HepG2 (cell line): ENCODE measurements at regions not wholly inside any gene's neighbourhood (a gene's known extent, or its start where the extent isn't known, plus 50 kb on each side); places are given as distances from the start of the nearest gene placed in this dataset.

Experiments
- ATAC-seq: fragments of 200-7000 bp; cut with Tn5 transposase; 3 replicates; pipeline ENCODE4 v1.9.1; 2020; ENCODE audit warnings: mild to moderate bottlenecking, moderate library complexity
- BruUV-seq: library from RNA; stranded (reverse); fragments of 400-500 nt; replicated peaks from 2 replicates; lab custom pipeline; 2021; lab: Mats Ljungman, UMichigan
- CTCF ChIA-PET: fragments of 300-600 bp; formaldehyde crosslinking; extraction: SDS; loops from one replicate; lab custom pipeline; 2021; ENCODE audit warnings: low total read pairs, inconsistent platforms, low intra/inter-chr PET ratio; lab: Yijun Ruan, JAX
- POLR2A ChIA-PET: fragments of 350-600 bp; sonication (Branson Sonifier 250); formaldehyde crosslinking; loops from one replicate; lab custom pipeline; 2020; ENCODE audit warnings: antibody characterized with exemption, inconsistent platforms; lab: Yijun Ruan, JAX
- DNase-seq: peaks from one replicate; pipeline ENCODE4 v3.0.0-alpha.2; 2015; ENCODE audit warnings: low spot score
- FAIRE-seq: peaks from 3 replicates; lab custom pipeline; 2011; peaks lifted over from hg19 to GRCh38; lab: Jason Lieb, UNC
- H2AFZ ChIP-seq: one replicate; pipeline ENCODE4 v1.6.1; 2011; ENCODE audit warnings: low read length, inconsistent platforms
- H3K27ac ChIP-seq: fragments of 300-600 bp; 3 replicates; pipeline ENCODE4 v1.8.0; 2011; ENCODE audit warnings: mixed run types, mild to moderate bottlenecking, mixed read lengths, low read length, inconsistent platforms; ENCODE audit not compliant: insufficient read depth; ENCODE audit errors: extremely low read length
- H3K27me3 ChIP-seq, 2 experiments: fragments of 200-600 bp in 1 of 2; 2 replicates in 1 of 2; 3 replicates in 1 of 2; pipeline versions ENCODE4 v1.6.0 to v1.8.0; 2011; ENCODE audit warnings: low read length in 2 of 2, mild to moderate bottlenecking in 2 of 2, moderate library complexity in 2 of 2, inconsistent platforms in 1 of 2; ENCODE audit not compliant: insufficient read depth in 2 of 2, control insufficient read depth in 1 of 2
- H3K36me3 ChIP-seq, 2 experiments: fragments of 200-600 bp in 1 of 2; replicated peaks in 1 of 2; 2 replicates in 1 of 2; 3 replicates in 1 of 2; pipeline versions ENCODE4 v1.5.1 to v1.8.0; 2011; ENCODE audit warnings: low read length in 2 of 2, inconsistent platforms in 1 of 2; ENCODE audit not compliant: insufficient read depth in 2 of 2, control insufficient read depth in 1 of 2
- H3K4me1 ChIP-seq: 2 replicates; pipeline ENCODE4 v1.5.1; 2012; ENCODE audit warnings: low read length, inconsistent platforms; ENCODE audit not compliant: insufficient read depth
- H3K4me2 ChIP-seq: 2 replicates; pipeline ENCODE4 v1.6.0; 2011; ENCODE audit warnings: low read depth, low read length, inconsistent platforms
- H3K4me3 ChIP-seq, 3 experiments: fragments of 200-600 bp in 1 of 3; sonication (generic), shearing (Covaris generic) in 1 of 3; replicated peaks in 1 of 3; 2 replicates each; pipeline ENCODE4 v1.5.1; 2011 to 2016; ENCODE audit warnings: low read length in 3 of 3, inconsistent platforms in 2 of 3, low read depth in 2 of 3, mild to moderate bottlenecking in 2 of 3, control low read depth in 1 of 3, mixed read lengths in 1 of 3; ENCODE audit not compliant: insufficient read depth in 1 of 3
- H3K79me2 ChIP-seq: one replicate; pipeline ENCODE4 v1.6.1; 2011; ENCODE audit warnings: low read length, inconsistent platforms; ENCODE audit not compliant: insufficient read depth
- H3K9ac ChIP-seq: 2 replicates; pipeline ENCODE4 v1.6.0; 2011; ENCODE audit warnings: mild to moderate bottlenecking, low read depth, low read length, inconsistent platforms; ENCODE audit not compliant: insufficient read depth
- H3K9me3 ChIP-seq: 2 replicates; pipeline ENCODE4 v1.5.1; 2012; ENCODE audit warnings: mild to moderate bottlenecking, low read length
- H4K20me1 ChIP-seq: 2 replicates; pipeline ENCODE4 v1.6.0; 2011; ENCODE audit warnings: inconsistent platforms, mild to moderate bottlenecking, low read length, moderate library complexity; ENCODE audit not compliant: insufficient read depth
- FIP1L1 ChIP-seq: fragments of 200-400 bp; formaldehyde crosslinking; IDR thresholded peaks from 2 replicates; pipeline ENCODE4 v1.6.1; 2018; ENCODE audit warnings: low read depth, mild to moderate bottlenecking, low read length, moderate library complexity, borderline replicate concordance; ENCODE audit not compliant: insufficient read depth
- FOXK1 ChIP-seq: sonication (generic); formaldehyde crosslinking; IDR thresholded peaks from 2 replicates; pipeline ENCODE4 v1.4.0; 2020; ENCODE audit warnings: low read depth, missing genetic modification reagents, borderline replicate concordance
- NR2C2 ChIP-seq: sonication (generic); formaldehyde crosslinking; IDR thresholded peaks from 2 replicates; pipeline ENCODE4 v1.4.0; 2020; ENCODE audit warnings: missing genetic modification reagents, mild to moderate bottlenecking, moderate library complexity, borderline replicate concordance
- PTBP1 ChIP-seq: fragments of 200-400 bp; formaldehyde crosslinking; IDR thresholded peaks from 2 replicates; pipeline ENCODE4 v1.6.1; 2018; ENCODE audit warnings: low read length, low read depth; ENCODE audit not compliant: poor library complexity, severe bottlenecking
- RBM39 ChIP-seq: fragments of 200-400 bp; formaldehyde crosslinking; IDR thresholded peaks from one replicate; pipeline ENCODE4 v1.6.1; 2018; ENCODE audit warnings: antibody characterized with exemption, mild to moderate bottlenecking, low read depth, low read length; ENCODE audit not compliant: poor library complexity, severe bottlenecking
- SALL2 ChIP-seq: sonication (generic); formaldehyde crosslinking; IDR thresholded peaks from 2 replicates; pipeline ENCODE4 v1.8.1; 2023; ENCODE audit warnings: mild to moderate bottlenecking, missing genetic modification reagents, inconsistent platforms
- TRAFD1 ChIP-seq: sonication (generic); formaldehyde crosslinking; IDR thresholded peaks from 2 replicates; pipeline ENCODE4 v1.5.1; 2020; ENCODE audit warnings: missing genetic modification reagents, mild to moderate bottlenecking, borderline replicate concordance
- ZNF124 ChIP-seq: sonication (generic); formaldehyde crosslinking; IDR thresholded peaks from 2 replicates; pipeline ENCODE4 v1.4.0; 2020; ENCODE audit warnings: missing genetic modification reagents
- ZNF773 ChIP-seq: sonication (generic); formaldehyde crosslinking; IDR thresholded peaks from 2 replicates; pipeline ENCODE4 v1.4.0; 2020; ENCODE audit warnings: missing genetic modification reagents, borderline replicate concordance
- WGBS: methylation state at CpG from one replicate; pipeline ENCODE4 v1.1.6; 2017; ENCODE audit warnings: low lambda C conversion rate; 5-methylcytosine and 5-hydroxymethylcytosine counted together
- in situ Hi-C: cut with HindIII; loops from 2 replicates; pipeline ENCODE4 v1.10.0; 2017; ENCODE audit warnings: low pct_unique_long_range_greater_than_20kb; ENCODE audit not compliant: extremely low pct_ligation_motif_present
- intact Hi-C: fragments of 100-400 bp; cut with micrococcal nuclease; formaldehyde crosslinking; loops from one replicate; pipeline ENCODE4 v1.10.0; 2022; ENCODE audit not compliant: unreplicated experiment
- TF ChIP-seq, protein P1 (sequence below): sonication (generic); formaldehyde crosslinking; IDR thresholded peaks from one replicate; pipeline ENCODE4 v1.5.1; 2020; ENCODE audit warnings: mild to moderate bottlenecking, missing genetic modification reagents; ENCODE audit errors: not compliant biosample characterization
- TF ChIP-seq, protein P2 (sequence below): sonication (generic); formaldehyde crosslinking; conservative IDR thresholded peaks from 2 replicates; pipeline ENCODE4 v1.8.0; 2022; ENCODE audit warnings: mild to moderate bottlenecking, moderate library complexity, missing genetic modification reagents

GRCh38 chr2:198909525-198910267 is 548.0 kb downstream of the SATB2 start:
- Histone ChIP-seq H3K4me1 (no peaks in the 10 kb centered on the region), H3K9ac (no peak overlapping the region), H3K79me2 (no peaks in the 10 kb centered on the region), H3K9me3 (no peaks in the 10 kb centered on the region), H2AFZ (no peak overlapping the region), H4K20me1 (no peaks in the 10 kb centered on the region), H3K4me2 (no peak overlapping the region), H3K27ac (no peak overlapping the region), H3K27me3 (no peaks in the 10 kb centered on the region), H3K4me3 (no peak overlapping the region), H3K36me3 (no peaks in the 10 kb centered on the region)
- BruUV-seq, result no TSS peak
- DNase-seq, result no peak
- ATAC-seq, result no peak
- FAIRE-seq, result no peak
- POLR2A ChIA-PET, result no interaction called here
- in situ Hi-C loops (no loop called here), intact Hi-C loops (no loop called here)
- 0% methylated on average over 2 of the region's 2 CpGs for WGBS
- CTCF ChIA-PET, result no interaction called here
- TF ChIP-seq NR2C2 (no peak), FOXK1 (no peak), ZNF773 (CRISPR knock-in tag) (no peak), RBM39 (no peak), ZNF124 (CRISPR knock-in tag) (no peak), SALL2 (CRISPR knock-in tag) (no peak), TRAFD1 (no peak), PTBP1 (no peak), FIP1L1 (no peak)
- TF ChIP-seq, protein P1, sequence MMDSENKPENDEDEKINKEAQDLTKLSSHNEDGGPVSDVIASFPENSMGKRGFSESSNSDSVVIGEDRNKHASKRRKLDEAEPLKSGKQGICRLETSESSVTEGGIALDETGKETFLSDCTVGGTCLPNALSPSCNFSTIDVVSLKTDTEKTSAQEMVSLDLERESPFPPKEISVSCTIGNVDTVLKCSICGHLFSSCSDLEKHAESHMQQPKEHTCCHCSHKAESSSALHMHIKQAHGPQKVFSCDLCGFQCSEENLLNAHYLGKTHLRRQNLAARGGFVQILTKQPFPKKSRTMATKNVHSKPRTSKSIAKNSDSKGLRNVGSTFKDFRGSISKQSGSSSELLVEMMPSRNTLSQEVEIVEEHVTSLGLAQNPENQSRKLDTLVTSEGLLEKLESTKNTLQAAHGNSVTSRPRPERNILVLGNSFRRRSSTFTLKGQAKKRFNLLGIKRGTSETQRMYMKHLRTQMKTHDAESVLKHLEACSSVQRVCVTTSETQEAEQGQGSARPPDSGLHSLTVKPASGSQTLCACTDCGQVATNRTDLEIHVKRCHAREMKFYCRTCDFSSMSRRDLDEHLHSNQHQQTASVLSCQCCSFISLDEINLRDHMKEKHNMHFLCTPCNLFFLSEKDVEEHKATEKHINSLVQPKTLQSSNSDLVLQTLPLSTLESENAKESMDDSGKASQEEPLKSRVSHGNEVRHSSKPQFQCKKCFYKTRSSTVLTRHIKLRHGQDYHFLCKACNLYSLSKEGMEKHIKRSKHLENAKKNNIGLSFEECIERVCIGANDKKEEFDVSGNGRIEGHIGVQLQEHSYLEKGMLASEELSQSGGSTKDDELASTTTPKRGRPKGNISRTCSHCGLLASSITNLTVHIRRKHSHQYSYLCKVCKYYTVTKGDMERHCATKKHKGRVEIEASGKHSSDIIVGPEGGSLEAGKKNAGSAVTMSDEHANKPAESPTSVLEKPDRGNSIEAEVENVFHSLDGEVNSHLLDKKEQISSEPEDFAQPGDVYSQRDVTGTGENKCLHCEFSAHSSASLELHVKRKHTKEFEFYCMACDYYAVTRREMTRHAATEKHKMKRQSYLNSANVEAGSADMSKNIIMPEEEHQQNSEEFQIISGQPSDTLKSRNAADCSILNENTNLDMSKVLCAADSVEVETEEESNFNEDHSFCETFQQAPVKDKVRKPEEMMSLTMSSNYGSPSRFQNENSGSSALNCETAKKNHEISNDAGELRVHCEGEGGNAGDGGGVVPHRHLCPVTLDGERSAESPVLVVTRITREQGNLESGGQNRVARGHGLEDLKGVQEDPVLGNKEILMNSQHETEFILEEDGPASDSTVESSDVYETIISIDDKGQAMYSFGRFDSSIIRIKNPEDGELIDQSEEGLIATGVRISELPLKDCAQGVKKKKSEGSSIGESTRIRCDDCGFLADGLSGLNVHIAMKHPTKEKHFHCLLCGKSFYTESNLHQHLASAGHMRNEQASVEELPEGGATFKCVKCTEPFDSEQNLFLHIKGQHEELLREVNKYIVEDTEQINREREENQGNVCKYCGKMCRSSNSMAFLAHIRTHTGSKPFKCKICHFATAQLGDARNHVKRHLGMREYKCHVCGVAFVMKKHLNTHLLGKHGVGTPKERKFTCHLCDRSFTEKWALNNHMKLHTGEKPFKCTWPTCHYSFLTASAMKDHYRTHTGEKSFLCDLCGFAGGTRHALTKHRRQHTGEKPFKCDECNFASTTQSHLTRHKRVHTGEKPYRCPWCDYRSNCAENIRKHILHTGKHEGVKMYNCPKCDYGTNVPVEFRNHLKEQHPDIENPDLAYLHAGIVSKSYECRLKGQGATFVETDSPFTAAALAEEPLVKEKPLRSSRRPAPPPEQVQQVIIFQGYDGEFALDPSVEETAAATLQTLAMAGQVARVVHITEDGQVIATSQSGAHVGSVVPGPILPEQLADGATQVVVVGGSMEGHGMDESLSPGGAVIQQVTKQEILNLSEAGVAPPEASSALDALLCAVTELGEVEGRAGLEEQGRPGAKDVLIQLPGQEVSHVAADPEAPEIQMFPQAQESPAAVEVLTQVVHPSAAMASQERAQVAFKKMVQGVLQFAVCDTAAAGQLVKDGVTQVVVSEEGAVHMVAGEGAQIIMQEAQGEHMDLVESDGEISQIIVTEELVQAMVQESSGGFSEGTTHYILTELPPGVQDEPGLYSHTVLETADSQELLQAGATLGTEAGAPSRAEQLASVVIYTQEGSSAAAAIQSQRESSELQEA (CRISPR knock-in tag), result no peak
- TF ChIP-seq, protein P2, sequence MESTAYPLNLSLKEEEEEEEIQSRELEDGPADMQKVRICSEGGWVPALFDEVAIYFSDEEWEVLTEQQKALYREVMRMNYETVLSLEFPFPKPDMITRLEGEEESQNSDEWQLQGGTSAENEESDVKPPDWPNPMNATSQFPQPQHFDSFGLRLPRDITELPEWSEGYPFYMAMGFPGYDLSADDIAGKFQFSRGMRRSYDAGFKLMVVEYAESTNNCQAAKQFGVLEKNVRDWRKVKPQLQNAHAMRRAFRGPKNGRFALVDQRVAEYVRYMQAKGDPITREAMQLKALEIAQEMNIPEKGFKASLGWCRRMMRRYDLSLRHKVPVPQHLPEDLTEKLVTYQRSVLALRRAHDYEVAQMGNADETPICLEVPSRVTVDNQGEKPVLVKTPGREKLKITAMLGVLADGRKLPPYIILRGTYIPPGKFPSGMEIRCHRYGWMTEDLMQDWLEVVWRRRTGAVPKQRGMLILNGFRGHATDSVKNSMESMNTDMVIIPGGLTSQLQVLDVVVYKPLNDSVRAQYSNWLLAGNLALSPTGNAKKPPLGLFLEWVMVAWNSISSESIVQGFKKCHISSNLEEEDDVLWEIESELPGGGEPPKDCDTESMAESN (CRISPR knock-in tag), result no peak
